GM21423 (cell line): ENCODE measurements at regions not wholly inside any gene's neighbourhood (a gene's known extent, or its start where the extent isn't known, plus 50 kb on each side); places are given as distances from the start of the nearest gene placed in this dataset.
"Not testable (repeated sequence)": the region's sequence is repeated elsewhere in the genome, so short reads cannot be mapped to it uniquely, and the experiment has no call there.

Source experiments
- ATAC-seq: cut with Tn5 transposase; IDR thresholded peaks from one replicate; pipeline ENCODE4 v1.9.1; 2021; ENCODE audit warnings: mild to moderate bottlenecking, moderate library complexity; ENCODE audit not compliant: unreplicated experiment

DNA sequence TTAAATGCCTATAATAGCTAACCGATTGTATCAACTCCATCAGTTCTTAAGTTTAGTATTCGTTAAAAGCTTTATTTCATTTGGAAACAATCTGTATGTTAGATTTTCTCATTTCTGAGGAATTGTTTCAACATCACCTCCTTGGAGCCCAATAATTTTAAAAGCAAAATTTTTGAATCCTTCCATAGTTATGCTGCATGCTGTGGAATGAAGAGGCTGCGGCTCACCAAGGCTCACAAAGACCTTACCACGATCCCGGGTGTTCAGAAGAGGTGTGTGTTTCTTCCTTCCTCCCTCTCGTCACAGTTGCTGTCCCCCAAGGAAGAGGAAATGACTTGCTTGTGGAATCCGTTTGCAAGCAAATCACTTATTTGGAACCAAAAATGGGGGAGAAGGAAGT lies 143.8 kb downstream of the FGF1 start:
- ATAC-seq: no peak

DNA sequence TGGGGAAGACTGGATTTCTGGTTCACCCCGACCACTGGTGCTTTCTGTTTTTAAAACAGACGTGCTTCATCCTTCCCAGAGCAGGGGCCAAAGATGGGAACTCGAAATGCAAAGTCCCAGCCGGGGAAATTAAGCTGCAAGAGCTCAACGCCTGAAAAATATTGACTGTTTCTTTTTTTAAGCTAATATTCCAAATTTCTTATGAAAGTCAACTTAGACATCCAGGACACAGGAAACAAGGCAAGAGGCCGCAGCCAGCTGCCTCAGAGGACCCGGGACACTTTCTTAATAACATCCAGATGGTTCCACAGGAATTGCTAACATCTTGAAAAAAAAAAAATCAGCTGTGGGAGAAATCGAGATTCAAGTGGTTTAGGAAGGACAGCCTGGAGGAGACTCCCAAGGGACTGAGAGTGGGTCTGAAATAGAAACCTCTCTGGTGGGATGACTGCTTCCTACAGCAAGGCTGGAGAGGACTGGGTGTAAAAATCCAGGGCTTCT lies 144.9 kb downstream of the FGF1 start:
- ATAC-seq: no peak

DNA sequence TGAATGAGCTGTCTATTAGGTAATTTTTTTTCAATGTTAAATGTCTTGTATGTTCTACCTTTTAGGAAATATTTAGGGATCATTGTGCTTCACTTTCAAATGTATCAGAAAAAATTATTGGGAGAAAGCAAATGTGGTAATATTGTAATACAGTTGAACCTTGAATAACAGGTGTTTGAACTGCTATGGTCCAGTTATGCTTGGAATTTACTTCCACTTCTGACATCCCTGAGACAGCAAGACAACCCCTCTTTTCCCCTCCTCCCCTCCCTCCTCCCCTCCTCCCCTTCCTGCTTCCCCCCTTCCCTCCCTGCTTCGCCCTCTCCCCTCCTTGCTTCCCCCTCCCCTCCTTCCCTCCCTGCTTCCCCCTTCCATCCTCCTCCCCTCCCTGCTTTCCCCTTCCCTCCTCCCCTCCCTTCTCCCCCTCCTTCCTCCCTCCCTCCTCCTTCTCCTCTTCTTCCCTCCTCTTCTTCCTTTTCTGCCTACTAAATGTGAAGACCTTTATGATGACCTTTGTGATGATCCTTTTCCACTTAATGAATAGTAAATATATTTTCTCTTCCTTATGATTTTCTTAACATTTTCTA lies 146.6 kb downstream of the FGF1 start:
- no peak for ATAC-seq

DNA sequence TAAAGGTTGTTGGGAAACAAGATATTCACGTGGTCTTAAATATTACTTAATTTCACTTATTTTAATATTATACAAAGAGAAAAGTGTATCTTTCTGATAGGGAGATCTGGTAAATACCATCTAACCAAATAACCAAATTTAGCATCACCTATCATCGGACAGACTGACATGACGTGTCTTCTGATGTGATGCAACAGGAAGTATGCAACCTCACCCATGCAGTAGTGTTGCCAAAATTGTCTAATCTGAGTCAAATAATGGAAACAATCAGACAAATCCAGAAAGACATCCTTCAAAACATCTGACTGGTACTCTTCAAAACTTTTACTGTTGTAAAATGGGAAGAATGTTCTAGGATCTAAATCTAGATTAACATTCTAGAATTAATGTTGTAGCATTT lies 148.0 kb downstream of the FGF1 start:
- no peak for ATAC-seq

DNA sequence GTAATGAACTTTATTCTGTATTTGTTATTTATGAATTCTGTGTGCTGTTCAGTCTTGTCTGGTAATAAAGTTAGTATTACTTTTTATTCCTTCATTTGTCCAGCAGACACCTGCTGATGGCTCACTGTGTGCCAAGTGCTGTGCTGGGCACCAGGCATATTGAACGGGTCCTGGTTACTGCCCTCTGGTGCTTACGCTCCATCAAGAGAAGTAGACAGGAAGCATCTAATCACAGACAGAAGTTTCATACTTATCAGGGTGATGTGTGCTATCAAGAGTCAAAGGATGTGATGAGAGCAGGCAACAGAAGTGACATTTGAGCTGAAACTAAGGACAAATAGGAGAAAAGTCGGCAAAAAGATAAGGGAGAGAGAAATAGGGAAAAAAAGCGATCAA lies 153.1 kb downstream of the FGF1 start:
- ATAC-seq: no peak

DNA sequence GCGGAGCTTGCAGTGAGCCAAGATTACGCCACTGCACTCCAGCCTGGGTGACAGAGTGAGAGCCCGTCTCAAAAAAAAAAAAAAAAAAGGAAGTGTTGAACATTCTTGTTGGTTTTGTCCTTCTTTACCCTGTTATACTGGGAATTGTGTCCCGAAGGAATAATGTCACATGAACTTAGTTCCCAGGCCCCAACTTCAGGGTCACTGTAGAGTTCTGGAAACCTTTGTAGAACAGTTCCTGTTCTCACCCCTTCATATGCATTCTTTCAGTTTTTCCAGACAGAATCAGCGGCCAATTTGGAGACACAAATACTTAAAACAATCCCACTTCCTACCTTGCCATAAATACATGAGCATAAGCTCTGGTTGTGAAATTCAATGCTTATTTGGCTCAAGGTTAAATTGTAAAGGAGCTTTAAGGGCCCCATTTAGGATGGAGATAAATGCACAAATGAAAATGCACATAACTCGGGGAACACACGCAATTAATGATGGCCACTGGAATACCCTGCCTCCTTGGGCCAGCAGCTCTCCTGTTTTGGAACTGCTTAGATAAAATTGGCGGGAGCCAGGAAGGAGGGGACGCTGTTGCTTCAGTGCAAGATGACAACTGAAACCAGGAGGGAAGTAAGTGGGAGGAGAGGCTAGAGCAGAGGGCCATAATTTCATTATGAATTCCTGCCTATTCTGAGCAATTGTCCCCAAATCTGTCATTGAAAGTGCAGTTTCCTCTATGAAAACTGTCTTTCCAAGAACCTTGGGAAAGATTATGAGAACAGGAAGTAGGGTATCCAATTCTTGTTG lies 153.7 kb downstream of the FGF1 start:
- ATAC-seq: no peak

DNA sequence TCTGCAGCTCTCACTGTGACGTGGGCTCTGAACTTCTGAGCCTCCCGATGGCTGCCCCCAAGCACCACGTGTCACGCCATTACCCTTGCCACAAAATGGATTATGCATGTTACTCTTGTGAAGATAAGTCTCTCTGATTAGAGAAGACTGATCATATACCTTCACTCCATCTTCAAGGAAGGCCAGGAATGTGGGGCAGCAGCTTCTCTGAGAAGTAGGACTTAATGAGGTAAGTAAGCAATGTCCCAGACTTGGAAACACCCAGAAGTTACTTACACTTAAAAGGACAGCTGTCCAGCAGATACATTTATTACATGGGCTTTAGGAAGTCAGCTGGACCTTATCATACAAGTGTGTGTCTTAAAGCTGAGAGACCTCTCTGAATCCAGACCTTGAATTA lies 155.0 kb downstream of the FGF1 start:
- ATAC-seq: no peak

DNA sequence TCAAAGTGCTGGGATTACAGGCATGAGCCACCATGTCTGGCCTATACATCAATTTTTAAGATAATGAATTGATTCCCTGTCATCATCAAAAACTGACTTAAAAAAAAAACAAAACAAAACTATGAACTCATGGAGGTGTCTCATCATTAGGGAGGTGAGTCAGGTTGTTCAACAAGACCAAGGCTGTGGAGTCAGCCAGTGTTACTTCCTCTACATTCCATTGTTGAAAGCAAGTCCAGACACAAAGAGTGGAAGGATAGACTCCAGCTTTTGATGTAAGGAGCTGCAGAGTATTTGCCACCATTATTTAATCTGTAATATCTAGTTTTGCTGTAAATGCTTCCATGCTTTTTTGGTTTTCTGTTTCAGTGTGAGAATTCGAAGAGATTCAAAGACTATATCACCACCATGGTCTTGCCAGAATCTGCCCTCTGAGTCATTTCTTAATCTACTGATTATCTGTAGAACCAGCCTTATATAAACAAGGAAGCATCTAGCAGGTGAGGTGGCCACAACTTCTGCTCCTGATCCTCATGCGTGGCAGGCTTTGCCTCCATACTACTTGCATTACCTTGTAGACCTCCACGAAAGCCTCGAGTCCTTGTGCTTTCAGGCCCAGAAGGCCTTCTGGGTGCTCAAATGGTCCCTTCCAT lies 156.1 kb downstream of the FGF1 start:
- ATAC-seq: no peak

DNA sequence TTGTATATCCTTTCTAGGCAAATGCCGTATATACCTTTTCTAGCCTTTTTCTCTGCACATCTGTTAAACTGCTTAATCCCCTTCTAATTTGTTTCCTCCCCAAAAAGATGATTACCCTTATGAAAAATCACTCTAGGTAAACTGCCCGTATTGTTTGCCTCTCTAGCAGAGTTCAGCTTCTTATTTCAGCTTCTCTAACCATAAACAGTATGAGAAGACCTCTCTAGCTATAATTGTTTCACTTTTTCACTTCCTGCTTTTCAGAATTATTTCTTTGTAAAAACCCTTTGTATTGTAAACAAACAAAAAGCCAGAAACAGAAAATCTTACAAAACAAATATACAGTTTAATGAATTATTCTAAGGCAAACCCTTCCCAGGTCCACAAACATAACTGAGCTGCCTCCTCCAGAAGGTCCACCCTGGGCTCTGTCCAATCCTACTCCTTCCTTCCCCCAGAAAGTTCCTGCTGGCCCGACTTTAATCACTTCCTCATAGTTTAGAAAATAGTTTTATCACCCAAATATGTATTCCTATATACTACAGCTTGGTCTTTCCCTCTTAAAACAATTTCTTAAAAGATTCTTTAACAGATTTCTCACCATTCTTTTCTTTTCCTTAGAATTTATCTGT lies 158.1 kb downstream of the FGF1 start:
- ATAC-seq: no peak

DNA sequence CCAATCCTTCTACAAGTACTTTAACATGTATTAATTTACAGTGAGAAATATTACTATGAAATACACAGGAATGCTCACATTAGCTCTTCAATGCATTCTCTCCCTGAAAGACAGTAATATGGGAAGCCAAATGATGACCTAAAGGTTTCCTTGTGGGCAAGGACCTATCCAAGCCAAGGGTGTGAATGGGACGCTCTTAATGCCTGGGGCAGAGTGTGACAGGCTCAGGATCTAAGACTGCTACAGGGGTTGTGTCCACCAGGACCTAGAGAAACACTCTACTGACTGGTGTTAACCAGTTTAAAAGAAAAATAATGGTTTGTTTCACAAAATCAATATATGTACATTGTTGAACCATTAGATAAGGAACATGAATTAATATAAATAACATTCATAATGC lies 158.7 kb downstream of the FGF1 start:
- ATAC-seq: no peak

DNA sequence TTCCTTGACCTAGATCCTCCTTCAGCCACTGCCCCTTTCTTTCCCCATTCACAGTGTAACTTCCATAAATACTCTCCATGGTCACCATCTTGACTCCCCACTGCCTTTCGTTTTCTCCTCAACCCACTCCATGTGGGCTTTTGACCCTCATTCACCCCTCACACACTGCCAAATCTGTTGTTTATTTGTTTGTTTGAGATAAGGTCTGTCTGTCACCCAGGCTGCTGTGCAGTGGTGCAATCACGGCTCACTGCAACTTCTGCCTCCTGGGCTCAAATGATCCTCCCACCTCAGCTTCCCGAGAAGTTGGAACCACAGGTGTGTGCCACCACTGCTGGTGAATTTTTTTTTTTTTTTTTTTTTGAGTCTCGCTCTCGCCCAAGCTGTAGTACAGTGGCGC lies 162.9 kb downstream of the FGF1 start:
- ATAC-seq: no peak

DNA sequence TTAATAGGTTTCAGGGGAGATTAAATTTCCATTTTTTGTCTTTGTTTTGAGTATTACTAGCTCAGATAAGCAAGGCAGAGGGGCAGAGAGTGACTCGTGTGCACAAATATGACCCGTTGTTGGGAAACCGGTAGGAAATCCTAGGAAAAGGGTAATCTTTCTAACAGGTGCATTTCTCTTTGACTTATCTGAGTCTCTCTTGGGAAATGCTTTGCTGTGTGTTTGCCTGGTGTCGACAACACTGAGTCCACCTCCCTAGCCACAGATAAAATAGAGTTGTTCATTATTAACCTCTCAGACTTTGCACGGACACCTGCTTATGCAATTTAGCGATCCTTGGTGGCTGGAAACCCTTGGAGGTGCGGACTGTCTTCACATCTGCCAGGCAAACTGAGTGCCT lies 164.2 kb downstream of the FGF1 start:
- no peak for ATAC-seq

DNA sequence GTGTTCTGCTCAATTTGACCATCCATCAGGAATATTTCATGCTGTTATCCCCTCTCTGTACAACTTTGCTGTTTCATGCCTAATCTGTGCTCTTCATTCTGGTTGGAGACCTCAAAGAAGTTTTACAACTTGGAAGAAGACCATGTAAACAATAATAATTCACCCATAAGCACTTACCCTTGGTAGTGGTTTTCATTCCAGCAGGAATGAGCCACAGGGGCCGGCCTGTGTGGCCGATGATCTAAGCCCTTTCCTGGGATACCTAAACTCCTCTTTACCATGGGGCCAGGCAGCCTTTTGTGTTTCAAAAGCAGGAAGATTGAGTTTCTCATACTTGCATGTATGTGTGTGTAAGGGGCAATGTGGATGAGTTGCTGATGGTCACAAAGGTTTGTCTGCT lies 165.0 kb downstream of the FGF1 start:
- no peak for ATAC-seq

DNA sequence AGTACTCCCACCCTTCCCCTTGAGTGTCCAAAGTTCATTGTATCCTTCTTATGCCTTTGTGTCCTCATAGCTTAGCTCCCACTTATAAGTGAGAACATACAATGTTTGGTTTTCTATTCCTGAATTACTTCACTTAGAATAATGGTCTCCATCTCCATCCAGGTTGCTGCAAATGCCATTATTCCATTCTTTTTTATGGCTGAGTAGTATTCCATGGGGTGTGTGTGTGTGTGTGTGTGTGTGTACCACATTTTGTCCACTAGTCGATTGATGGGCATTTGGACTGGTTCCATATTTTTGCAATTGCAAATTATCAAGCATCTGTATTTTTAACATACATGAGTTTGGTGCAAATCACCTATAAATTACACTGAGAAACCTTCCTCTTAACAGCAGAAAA lies 166.0 kb downstream of the FGF1 start:
- ATAC-seq: not testable (repeated sequence)

DNA sequence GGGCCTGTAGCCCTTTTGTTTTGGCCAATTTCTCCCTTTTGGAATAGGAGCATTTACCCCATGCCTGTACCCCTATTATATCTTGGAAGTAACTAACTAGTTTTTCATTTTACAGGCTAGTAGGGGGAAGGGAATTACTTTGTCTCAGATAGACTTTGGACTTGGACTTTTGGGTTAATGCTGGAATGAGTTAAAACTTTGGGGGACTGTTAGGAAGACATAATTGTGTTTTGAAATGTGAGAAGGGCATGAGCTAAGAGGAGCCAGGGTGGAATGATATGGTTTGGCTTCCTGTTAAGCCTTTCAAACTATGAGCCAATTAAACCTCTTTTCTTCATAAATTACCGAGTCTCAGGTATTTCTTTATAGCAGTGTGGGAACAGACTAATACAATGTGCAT lies 168.1 kb downstream of the FGF1 start:
- ATAC-seq: no peak

DNA sequence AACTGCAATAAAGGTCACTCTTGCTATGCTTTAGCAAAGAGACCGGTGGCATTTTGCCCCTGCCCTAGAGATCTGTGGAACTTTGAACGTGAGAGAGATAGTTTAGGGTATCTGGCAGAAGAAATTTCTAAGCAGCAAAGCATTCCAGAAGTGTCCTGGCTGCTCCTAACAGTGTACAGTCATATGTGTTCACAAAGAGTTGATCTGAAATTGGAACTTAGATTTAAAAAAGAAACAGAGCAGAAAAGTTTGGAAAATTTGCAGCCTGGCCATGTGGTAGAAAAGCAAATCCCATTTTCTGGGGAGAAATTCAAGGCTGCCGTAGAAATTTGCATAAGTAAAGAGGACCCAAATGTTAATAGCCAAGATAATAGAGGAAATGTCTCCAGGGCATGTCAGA lies 169.2 kb downstream of the FGF1 start:
- ATAC-seq: no peak

DNA sequence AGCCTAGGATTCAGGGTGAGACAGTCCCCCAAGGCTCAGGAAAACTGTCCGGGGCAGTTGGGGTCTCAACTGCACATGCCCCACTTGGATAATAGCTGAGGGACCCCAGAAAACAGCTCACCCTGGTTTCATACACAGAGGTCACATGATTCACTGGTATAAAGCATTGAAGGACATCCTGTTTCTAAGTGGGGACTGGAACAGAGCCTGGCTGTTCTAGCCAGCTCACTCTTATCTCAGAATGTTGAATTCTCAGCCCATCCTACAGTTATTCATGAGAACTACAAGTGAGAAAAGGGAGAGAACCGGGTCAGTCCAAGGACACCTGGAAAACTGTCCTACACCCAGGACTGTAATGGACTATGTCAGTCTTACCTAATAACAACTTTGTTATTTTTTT lies 170.9 kb downstream of the FGF1 start:
- no peak for ATAC-seq

DNA sequence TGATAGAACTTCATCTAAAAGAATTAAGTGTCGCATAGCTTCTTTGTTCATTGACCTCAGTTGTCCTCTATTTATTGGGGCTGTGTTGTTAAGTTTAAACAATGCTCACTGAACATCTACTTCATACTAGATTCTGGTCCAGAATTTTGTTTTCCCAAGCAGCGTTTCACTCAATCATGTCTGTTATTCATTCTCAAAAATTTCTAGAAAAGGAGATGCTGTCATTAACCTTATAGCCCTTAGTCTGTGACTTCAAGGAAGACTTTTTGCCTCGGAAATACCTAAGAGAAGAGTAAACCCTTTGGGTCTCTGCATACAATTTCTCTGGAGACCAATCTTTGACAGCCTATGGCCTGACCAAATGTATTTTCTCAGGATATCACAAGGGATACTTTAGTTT lies 171.7 kb downstream of the FGF1 start:
- ATAC-seq: no peak

DNA sequence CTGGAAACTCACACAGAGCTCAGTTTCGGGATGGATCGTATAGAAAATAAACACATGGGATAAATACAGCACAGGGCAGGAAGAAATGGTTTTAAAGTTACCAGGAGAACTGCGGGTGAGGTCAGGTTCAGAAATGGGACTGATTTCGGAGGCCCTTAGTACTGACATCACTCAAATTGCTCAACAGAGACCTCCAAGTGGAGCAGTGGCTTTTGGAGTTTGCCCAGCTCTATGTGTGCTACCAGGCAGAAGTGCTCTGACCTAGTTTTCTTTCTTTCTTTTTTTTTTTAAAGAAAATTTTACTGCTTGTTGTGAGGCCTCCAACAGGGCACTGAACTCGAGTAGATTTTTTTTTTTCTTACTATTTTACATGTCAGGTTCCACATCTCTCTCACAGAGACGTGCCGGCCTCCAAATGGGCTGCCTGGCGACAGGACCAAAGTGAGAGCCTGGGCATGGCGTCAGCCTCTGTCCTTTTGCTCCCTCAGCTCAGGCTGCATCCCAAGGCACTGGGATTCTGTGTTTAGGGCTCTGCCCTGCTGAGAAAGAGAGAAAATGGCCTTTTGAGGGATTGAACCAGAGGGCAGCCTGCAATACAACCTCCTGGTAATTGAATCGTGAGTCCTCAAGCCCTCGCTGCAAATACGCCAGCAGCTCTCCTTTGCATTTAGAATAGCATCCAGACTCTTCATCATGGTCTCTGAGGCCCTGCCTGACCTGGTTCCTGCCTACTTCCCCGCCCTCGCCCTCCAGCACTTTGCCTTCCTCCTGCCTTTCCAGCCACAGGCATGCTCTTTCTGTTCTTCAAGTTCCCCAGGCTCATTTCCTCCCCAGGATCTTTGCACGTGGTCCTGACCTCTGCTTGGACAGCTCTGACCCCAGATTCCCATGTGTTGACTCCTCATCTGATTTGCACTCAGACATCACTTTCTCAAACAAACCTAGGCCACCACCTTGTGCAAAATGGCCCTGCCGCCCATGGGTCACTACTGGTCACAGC lies 173.5 kb downstream of the FGF1 start:
- ATAC-seq: no peak

DNA sequence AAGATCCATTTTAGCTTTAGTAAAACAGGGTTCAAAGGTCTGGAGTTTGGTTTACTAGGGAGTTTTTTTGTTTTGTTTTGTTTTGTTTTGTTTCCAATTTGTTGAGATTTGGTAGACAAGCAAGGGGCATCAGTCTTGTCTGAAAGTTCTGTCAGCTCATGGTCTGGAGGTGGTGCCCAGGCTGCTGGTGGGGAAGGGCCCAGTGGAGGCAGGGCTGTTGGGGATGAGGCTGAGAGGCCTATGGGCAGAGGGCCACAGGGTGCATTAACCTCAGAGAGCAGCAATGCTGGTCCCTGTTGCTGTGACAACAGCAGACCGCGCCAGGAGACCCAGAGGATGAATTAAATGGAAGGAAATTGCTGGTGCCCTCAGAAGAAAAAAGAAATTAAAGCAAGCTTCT lies 174.5 kb downstream of the FGF1 start:
- no peak for ATAC-seq

DNA sequence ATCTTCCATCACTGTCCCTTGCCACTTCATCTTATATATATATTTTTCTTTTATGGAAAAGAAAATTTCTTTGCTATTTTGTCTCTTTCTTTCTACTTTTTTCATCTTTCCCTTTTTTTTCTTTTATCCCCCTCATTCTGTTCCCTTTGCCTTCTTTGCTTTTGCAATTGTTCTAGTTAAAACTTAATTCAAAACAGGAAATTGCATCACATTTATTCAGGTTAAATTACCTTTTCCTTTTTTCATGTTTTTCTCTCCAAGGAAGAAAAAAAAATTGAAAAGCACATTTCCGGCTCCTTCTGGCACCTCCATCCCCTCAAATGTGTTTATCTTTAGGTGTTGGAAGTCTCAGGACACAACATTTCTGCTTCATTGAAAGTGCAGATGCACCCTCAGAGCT lies 176.9 kb downstream of the FGF1 start:
- ATAC-seq: no peak
